HG03135 (cell line): ENCODE measurements at regions not wholly inside any gene's neighbourhood (a gene's known extent, or its start where the extent isn't known, plus 50 kb on each side); places are given as distances from the start of the nearest gene placed in this dataset.
"Not testable (repeated sequence)": the region's sequence is repeated elsewhere in the genome, so short reads cannot be mapped to it uniquely, and the experiment has no call there.

Source experiments
- ATAC-seq: cut with Tn5 transposase; IDR thresholded peaks from one replicate; pipeline ENCODE4 v1.9.1; 2021; ENCODE audit warnings: mild to moderate bottlenecking, moderate library complexity; ENCODE audit not compliant: unreplicated experiment

DNA sequence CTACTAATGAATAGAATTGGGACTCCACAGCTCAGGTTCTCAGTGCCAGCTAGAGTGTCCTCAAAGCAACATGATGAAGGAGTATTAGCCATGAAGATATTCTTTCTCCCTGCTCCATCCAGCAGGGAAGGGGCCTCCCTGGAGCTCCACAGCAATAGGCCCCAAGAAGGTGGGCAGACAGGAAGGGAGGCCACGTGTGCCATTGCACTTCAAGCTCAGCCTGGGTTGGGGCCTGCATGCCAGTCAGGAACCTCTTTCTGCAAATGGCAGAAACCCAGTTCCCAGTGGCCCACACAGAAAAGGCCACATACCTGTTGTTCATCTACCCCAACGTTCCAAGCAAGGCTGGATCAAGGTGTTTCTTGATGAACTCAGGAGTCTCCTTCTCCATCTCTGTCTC is 357.5 kb upstream of the SFSWAP start:
- no peak for ATAC-seq

GRCh38 chr12:131353826-131354225 is 357.1 kb upstream of the SFSWAP start:
- no peak for ATAC-seq

DNA sequence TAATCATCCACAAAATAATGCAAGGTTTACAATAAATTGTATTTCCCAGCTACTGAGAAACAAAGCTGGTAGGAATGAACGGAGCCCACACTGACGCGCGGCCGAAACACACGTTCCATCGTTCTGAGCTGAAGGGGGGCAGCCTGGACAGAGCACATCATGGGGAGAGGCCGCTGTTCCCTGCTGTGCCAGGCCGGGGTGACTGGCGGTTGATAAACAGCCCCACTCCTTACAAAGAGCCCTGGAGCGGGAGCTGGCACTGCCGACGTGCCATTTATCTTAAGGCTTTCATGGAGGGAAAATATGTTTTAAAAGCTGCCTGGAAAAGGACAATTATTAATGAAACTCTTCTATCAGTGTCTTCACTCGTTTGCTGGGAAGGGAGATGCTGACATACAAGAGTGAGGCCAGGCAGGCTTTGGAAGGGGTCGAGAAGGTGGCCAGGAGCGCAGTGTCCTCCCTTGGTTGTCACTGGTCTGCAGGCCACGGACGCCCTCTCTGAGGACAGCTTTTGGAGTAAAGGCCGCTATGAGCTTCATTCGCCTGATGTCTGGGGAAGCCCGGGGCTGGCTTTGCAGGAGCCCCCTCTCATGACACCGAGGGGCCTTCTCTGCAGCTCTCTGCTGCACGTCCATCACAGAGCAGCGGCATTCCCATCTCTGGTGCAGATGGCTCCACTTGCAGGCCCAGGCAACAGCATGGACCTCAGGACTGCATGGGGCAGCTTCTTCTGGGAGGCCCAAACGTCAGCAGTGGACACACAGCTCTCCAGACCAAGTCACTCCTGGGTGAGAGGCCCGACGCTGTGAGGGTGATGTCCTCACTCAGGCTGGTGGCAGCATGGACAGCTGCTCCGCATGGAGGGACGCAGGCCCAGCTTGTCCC is 355.3 kb upstream of the SFSWAP start:
- ATAC-seq: no peak

DNA sequence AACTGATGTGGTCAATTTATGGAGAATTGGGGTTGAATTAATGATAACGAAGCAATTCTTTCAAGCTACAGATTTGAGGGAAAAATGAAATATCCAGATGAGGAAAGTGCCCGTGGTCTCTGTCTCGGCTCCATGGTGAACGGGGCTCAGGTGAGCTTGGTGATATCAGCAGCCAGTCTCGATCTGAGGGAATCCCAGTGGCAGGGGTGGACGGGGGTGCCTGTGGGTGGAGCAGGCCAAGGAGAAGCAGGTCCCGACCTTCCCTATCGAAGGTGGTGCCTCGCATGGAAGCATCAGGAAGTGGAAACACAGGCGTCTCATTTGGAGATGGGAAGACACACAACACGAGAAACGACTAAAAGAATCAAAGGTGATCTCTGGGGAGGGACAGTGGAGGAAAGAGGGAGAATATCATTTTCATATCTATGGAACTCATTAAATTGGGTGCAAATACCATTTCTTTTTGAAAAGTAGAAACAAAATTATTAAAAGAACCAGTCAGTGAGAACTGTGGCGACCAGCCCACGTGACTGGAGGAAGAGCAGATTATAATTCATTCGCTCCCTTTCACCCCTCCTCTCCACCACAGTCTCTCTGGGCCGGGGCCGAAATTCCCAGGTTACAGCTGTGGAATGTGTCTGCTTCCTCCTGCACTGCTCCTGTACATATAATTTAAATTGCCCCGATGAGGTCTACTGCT is 354.3 kb upstream of the SFSWAP start:
- ATAC-seq: no peak

GRCh38 chr12:131357185-131357747 is 353.6 kb upstream of the SFSWAP start:
- ATAC-seq: no peak

DNA sequence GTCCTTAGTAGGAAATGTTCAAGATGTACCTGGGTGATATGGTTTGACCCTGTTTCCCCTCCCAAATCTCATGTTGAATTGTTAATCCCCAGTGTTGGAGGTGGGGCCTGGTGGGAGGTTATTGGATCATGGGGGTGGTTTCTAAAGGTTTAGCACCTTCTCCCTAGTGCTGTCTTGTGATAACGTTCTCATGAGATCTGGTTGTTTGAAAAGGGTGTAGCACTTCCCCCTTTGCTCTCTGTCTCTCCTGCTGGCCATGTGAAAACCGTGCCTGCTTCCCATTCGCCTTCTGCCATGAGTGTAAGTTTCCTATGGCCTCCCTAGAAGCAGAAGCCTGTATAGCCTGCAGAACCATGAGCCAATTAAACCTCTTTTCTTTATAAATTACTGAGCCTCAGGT is 353.0 kb upstream of the SFSWAP start:
- no peak for ATAC-seq

- no peak for ATAC-seq
Observed at GRCh38 chr12:131362291-131363211, 348.3 kb upstream of the SFSWAP start.

DNA sequence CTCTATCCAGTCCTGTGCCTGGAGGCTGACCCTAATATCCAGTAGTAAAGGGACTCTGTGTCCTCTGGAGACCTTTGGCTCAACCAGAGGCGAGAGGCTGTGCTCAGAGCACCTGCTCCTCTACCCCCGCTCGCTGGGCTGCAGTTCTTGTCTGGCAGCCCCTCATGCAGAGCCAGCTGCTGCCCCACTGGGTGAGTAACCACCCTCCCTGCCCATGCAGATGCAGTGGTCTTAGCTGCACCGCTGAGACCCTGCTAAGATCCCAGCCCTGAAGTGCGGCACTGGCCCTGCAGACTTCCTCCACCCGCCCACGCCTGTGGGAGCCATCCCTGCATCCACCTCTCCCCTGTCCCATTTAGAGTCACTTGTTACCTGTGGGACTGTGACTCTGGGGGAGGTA is 347.5 kb upstream of the SFSWAP start:
- no peak for ATAC-seq

- no peak for ATAC-seq
Observed at GRCh38 chr12:131363841-131364495, 346.9 kb upstream of the SFSWAP start.

DNA sequence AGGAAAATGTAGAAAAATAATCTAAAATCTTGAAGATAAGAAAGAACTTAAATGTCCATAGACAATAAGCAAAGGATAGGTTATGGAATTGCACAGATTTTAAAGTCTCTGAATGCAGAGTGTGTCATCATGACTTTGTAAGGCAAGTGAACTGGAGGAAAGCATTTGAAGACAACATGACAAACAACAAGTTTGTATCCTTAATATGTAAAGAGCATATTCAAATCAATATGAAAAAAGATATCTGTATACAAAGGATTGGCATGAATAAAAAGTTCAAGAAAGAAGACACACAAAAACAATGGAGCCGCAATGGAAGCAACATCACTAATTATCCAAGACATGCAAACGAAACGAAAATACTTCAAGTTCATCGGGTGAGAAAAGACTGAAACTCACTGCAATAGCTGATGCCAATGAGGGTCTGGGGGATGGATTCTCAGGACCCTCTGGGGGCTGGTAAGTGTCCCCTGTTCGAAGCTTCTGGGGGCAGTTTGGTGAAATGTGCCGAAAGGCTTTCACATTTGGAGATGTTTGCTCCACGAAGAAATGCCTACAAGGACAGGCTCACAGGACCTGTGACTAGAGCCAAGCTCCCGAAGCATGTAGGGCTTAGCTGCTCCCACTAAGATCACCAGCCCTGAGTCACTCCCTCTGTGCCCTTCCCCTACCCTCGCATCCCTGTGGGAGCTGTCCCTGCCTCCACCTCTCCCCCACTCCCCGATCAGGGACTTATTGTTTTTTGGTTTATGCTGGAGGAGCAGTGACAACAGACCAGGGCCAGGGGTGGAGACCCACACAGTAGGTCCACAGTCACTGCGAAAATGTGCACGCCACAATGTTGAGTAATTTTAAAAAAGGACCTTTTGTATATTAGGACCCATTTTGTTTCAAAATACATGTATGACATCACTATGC is 345.7 kb upstream of the SFSWAP start:
- ATAC-seq: no peak

GRCh38 chr12:131365821-131366260 is 345.0 kb upstream of the SFSWAP start:
- ATAC-seq: no peak

GRCh38 chr12:131366261-131366871 is 344.5 kb upstream of the SFSWAP start:
- ATAC-seq: no peak

- ATAC-seq: not testable (repeated sequence)
Observed at GRCh38 chr12:131367067-131367982, 343.6 kb upstream of the SFSWAP start.

- no peak for ATAC-seq
Observed at GRCh38 chr12:131367983-131368667, 342.8 kb upstream of the SFSWAP start.

GRCh38 chr12:131368668-131369071 is 342.2 kb upstream of the SFSWAP start:
- no peak for ATAC-seq

DNA sequence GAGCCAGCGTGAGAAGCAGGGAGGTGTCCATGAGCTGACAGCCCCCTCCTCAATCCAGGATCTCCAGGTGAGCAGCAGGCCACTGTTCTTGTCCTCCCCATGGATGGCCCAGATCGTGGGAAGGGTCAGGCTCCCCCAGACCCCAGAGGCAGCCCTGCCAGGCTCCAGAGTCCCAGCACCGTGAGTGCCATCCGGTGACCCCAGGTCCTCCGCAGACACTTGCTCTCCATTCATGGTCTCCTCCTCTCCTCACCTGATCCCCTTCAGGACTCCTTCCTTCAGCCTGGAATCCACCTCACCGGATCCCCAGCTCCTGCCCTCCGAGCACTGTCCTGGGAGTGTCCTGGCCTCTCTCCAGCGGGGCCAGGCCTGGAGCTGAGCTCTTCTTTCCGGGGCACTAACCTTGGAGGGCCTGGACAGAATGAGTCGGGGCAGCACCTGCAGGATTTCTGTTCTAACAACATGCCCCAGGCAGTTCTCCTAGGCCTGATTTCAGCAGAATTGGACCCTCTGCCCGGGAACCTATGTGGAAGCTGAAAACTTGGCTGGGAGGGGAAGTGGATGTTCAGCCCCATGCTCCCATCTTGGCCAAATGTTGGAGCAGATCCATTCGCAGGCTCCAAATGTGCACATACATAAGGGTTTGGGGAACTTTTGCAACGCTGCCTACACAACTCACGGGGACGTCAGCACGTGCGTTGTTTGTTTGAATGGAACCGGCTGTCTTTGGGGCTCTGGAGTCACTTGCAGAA is 341.6 kb upstream of the SFSWAP start:
- no peak for ATAC-seq
